H1 (cell line): ENCODE measurements at regions not wholly inside any gene's neighbourhood (a gene's known extent, or its start where the extent isn't known, plus 50 kb on each side); places are given as distances from the start of the nearest gene placed in this dataset.

Source experiments
- EGR1 ChIP-seq: IDR thresholded peaks from 2 replicates; pipeline ENCODE4 v1.6.1; 2011; ENCODE audit warnings: low read depth, low read length, borderline replicate concordance
- SIX5 ChIP-seq: IDR thresholded peaks from 2 replicates; pipeline ENCODE4 v1.6.1; 2011; ENCODE audit warnings: mild to moderate bottlenecking, low read depth, low read length

DNA sequence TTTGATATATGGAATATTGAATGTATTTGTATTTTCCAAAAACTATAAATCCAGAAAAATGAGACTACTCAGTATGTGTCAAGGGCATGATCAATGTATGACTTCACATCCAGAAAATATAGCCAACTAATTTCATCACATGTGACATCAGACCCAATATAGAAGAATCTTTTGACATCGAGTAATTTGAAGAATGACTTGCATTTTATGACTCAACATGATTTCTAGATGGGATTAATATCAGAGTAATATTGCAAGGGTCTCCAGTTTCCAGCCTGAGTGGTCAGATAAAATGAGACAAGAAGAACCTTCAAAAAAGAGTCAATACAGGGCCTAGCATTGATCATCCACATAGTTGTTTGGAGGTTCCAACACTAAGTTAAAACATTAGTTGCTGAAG lies 467.5 kb upstream of the PAPPA start (continued):
- TF ChIP-seq SIX5: no peak
- no peak for TF ChIP-seq EGR1
